ENCODE measurements at regions not wholly inside any gene's neighbourhood (a gene's known extent, or its start where the extent isn't known, plus 50 kb on each side); places are given as distances from the start of the nearest gene placed in this dataset.

- in situ Hi-C loops (cut with MboI), result no loop called here
- WGBS (ENCODE audit: insufficient coverage, insufficient replicate concordance, low lambda C conversion rate, missing lambda C conversion rate), result 22% methylated on average over 5 of the region's 5 CpGs
- BruUV-seq (replicated peaks), result no TSS peak
These were observed 455.4 kb upstream of the FAR2 start for GRCh38 chr12:28693565-28694219.

DNA sequence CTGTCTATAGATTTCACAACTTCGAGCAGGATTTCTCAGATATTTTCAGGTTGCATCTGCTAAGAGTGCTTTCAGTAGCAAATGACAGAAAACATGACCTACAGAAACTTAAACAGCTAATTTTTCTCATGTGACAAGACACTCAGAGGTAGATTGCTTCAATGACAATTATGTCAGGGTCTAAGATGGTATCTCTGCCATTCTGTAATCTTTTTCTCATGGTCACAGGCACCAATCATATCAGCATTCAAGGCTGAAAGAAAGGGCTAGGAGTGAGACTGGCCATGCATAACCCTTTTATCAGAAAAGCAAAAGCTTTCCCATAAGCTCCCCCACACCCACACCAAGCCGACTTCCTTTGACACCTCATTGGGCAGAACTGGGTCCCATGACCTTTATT lies 450.5 kb upstream of the FAR2 start:
- Histone ChIP-seq H3K9ac (ENCODE audit: control insufficient read depth, insufficient read depth, low read length) (no peak overlapping the region), H3K4me2 (ENCODE audit: control insufficient read depth, insufficient read depth) (no peak overlapping the region), H3K36me3 (ENCODE audit: control insufficient read depth in 2 of 2, insufficient read depth in 2 of 2, low read length in 1 of 2) (no peaks in the 10 kb centered on the region), H4K20me1 (ENCODE audit: control insufficient read depth, insufficient read depth) (no peaks in the 10 kb centered on the region), H3K4me1 (ENCODE audit: control insufficient read depth, insufficient read depth, low read length) (no peaks in the 10 kb centered on the region), H3K27ac (ENCODE audit: control insufficient read depth, insufficient read depth) (no peak overlapping the region), H3K79me2 (ENCODE audit: control insufficient read depth, insufficient read depth, low read length) (no peaks in the 10 kb centered on the region), H3K27me3 (replicated peaks in 1 of 2; ENCODE audit: control insufficient read depth in 2 of 2, insufficient read depth in 2 of 2, low read length in 1 of 2) (no peaks in the 10 kb centered on the region), H2AFZ (ENCODE audit: control insufficient read depth, low read depth, low read length) (no peak overlapping the region), H3K9me3 (replicated peaks; ENCODE audit: control insufficient read depth, insufficient read depth, low read length) (no peaks in the 10 kb centered on the region; the same call in 2 of the 3 replicates), H3K4me3 (no peak overlapping the region)
- POLR2A ChIA-PET, result no interaction called here
- DNase-seq (ENCODE audit: low read depth, low spot score) (no peak), FAIRE-seq (no peak), ATAC-seq (peak; percentile 88)
- CTCF ChIA-PET, result no interaction called here
- intact Hi-C loops (cut with micrococcal nuclease; ENCODE audit: unreplicated experiment) (no loop called here), in situ Hi-C loops (cut with MboI) (no loop called here)
- BruUV-seq (replicated peaks), result no TSS peak
- 32% methylated on average over 2 of the region's 2 CpGs for WGBS (ENCODE audit: insufficient coverage, insufficient replicate concordance, low lambda C conversion rate, missing lambda C conversion rate)
- SMC1A ChIA-PET (ENCODE audit: uncharacterized antibody, unreplicated experiment), result interaction anchor here (0.8 to 1.9 kb wide), 3 partner anchors 10 to 22 kb away, joined by 3 to 6 read pairs (median 4); no protein-coding TSS in a partner anchor
- TF ChIP-seq NR2F1 (conservative IDR thresholded peaks at IDR 0.05) (no peak), CREM (IDR thresholded peaks at IDR 0.05; ENCODE audit: low read depth) (no peak), ZNF207 (IDR thresholded peaks at IDR 0.05; ENCODE audit: borderline replicate concordance) (no peak), ATF7 (IDR thresholded peaks at IDR 0.05; ENCODE audit: low read depth) (0 out of 2 replicates have a peak, but pooled peaks have one; percentile 28)
- TF ChIP-seq, protein P1, sequence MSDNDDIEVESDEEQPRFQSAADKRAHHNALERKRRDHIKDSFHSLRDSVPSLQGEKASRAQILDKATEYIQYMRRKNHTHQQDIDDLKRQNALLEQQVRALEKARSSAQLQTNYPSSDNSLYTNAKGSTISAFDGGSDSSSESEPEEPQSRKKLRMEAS (IDR thresholded peaks at IDR 0.05; ENCODE audit: low read depth, low read length), result no peak
- RAD21 ChIA-PET (ENCODE audit: unreplicated experiment), result interaction anchor here (0.9 to 2.2 kb wide), 2 partner anchors 9 to 67 kb away, joined by 3 to 6 read pairs; no protein-coding TSS in a partner anchor

More at GRCh38 chr12:28693565-28694219, 455.4 kb upstream of the FAR2 start:
- H3K27ac ChIP-seq (ENCODE audit: control insufficient read depth, insufficient read depth), result no peak overlapping the region
- H3K4me2 ChIP-seq (ENCODE audit: control insufficient read depth, insufficient read depth), result no peak overlapping the region
- H3K9ac ChIP-seq (ENCODE audit: control insufficient read depth, insufficient read depth, low read length), result no peak overlapping the region
- intact Hi-C loops (cut with micrococcal nuclease; ENCODE audit: unreplicated experiment), result no loop called here
- H3K4me3 ChIP-seq, result no peak overlapping the region
- POLR2A ChIA-PET, result no interaction called here
- no peaks in the 10 kb centered on the region for H3K36me3 ChIP-seq (ENCODE audit: control insufficient read depth in 2 of 2, insufficient read depth in 2 of 2, low read length in 1 of 2)
- no peaks in the 10 kb centered on the region for H3K9me3 ChIP-seq (replicated peaks; ENCODE audit: control insufficient read depth, insufficient read depth, low read length)
- H4K20me1 ChIP-seq (ENCODE audit: control insufficient read depth, insufficient read depth), result no peaks in the 10 kb centered on the region
- no peak for DNase-seq (ENCODE audit: low read depth, low spot score)
- H3K4me1 ChIP-seq (ENCODE audit: control insufficient read depth, insufficient read depth, low read length), result no peaks in the 10 kb centered on the region
- no peaks in the 10 kb centered on the region for H3K79me2 ChIP-seq (ENCODE audit: control insufficient read depth, insufficient read depth, low read length)
- CTCF ChIA-PET, result no interaction called here
- RAD21 ChIA-PET (ENCODE audit: unreplicated experiment), result no interaction called here
- H2AFZ ChIP-seq (ENCODE audit: control insufficient read depth, low read depth, low read length), result no peak overlapping the region
- SMC1A ChIA-PET (ENCODE audit: uncharacterized antibody, unreplicated experiment), result interaction anchor here (0.9 kb wide), 1 partner anchor 10 kb away, joined by 3 read pairs; no protein-coding TSS in a partner anchor
- ATAC-seq, result no peak
- no peaks in the 10 kb centered on the region for H3K27me3 ChIP-seq (replicated peaks in 1 of 2; ENCODE audit: control insufficient read depth in 2 of 2, insufficient read depth in 2 of 2, low read length in 1 of 2)
- no peak for TF ChIP-seq ZNF207 (IDR thresholded peaks at IDR 0.05; ENCODE audit: borderline replicate concordance)
- no peak for TF ChIP-seq SIN3A (IDR thresholded peaks at IDR 0.05; ENCODE audit: low read depth, low read length)
- TF ChIP-seq ZNF24 (IDR thresholded peaks at IDR 0.05), result no peak
- no peak for FAIRE-seq
